Natural killer cell treated with Interleukin-12 subunit alpha and Interleukin-12 subunit beta and Interleukin-15 and Interleukin-18, amount 100 ng/mL, for 72 hours (primary cell): ENCODE measurements at regions not wholly inside any gene's neighbourhood (a gene's known extent, or its start where the extent isn't known, plus 50 kb on each side); places are given as distances from the start of the nearest gene placed in this dataset.
"Not testable (repeated sequence)": the region's sequence is repeated elsewhere in the genome, so short reads cannot be mapped to it uniquely, and the experiment has no call there.

Source experiments
- ATAC-seq, 2 donors: fragments of 150-1000 bp; cut with Tn5 transposase in 1 of 2; sonication (Bioruptor Pico), chemical (Tn5 transposase) in 1 of 2; 2 replicates each; pipeline ENCODE4 v1.10.0; 2021
- DNase-seq: peaks from one replicate; pipeline ENCODE4 v3.0.0; 2022; ENCODE audit warnings: low spot score
- H3K27ac Mint-ChIP-seq, 2 donors: 1 replicate in 1 of 2; 2 replicates in 1 of 2; pipeline ENCODE4 v1.8.0; 2022; ENCODE audit warnings: mixed read lengths in 2 of 2, mild to moderate bottlenecking in 1 of 2, moderate library complexity in 1 of 2
- H3K27me3 Mint-ChIP-seq, 2 donors: 1 replicate in 1 of 2; 2 replicates in 1 of 2; pipeline ENCODE4 v1.8.0; 2022; ENCODE audit warnings: mixed read lengths in 2 of 2
- H3K36me3 Mint-ChIP-seq: one replicate; pipeline ENCODE4 v1.8.0; 2022; ENCODE audit warnings: mixed read lengths
- H3K4me1 Mint-ChIP-seq, 2 donors: 1 replicate in 1 of 2; 2 replicates in 1 of 2; pipeline ENCODE4 v1.8.0; 2022; ENCODE audit warnings: low read depth in 2 of 2, mixed read lengths in 2 of 2, mild to moderate bottlenecking in 1 of 2
- H3K4me3 Mint-ChIP-seq: one replicate; pipeline ENCODE4 v1.8.0; 2022; ENCODE audit warnings: mixed read lengths
- H3K9me3 Mint-ChIP-seq: 2 replicates; pipeline ENCODE4 v1.8.0; 2022; ENCODE audit warnings: mixed read lengths

- H3K27me3 Mint-ChIP-seq, result peaks cover 19 to 22% of the 10 kb centered on the region in 2 donors
- no peaks in the 10 kb centered on the region for H3K4me1 Mint-ChIP-seq
- H3K27ac Mint-ChIP-seq, result no peak overlapping the region
- no peaks in the 10 kb centered on the region for H3K36me3 Mint-ChIP-seq
- H3K4me3 Mint-ChIP-seq, result no peak overlapping the region
- no peaks in the 10 kb centered on the region for H3K9me3 Mint-ChIP-seq
- DNase-seq (no peak), ATAC-seq (no peak)
Measured at GRCh38 chr4:141331534-141332358, 111.1 kb downstream of the ZNF330 start.

DNA sequence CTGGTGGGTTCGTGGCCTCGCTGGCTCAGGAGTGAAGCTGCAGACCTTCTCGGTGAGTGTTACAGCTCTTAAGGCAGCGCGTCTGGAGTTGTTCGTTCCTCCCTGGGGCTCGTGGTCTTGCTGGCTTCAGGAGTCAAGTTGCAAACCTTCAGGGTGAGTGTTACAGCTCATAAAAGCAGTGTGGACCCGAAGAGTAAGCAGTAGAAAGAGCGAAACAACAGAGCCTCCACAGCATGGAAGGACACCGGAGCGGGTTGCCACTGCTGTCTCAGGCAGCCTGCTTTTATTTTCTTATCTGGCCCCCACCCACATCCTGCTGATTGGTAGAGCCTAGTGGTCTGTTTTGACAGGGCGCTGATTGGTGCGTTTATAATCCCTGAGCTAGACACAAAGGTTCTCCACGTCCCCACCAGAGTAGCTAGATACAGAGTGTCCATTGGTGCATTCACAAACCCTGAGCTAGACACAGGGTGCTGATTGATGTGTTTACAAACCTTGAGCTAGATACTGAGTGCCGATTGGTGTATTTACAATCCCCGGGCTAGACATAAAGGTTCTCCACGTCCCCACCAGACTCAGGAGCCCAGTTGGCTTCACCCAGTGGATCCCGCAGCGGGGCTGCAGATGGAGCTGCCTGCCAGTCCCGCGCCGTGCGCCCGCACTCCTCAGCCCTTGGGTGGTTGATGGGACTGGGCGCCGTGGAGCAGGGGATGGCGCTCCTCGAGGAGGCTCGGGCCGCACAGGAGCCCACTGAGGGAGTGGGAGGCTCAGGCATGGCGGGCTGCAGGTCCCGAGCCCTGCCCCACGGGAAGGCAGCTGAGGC lies 111.9 kb downstream of the ZNF330 start:
- not testable (repeated sequence) for ATAC-seq, H3K4me3 Mint-ChIP-seq, H3K27ac Mint-ChIP-seq, H3K36me3 Mint-ChIP-seq, DNase-seq, H3K9me3 Mint-ChIP-seq, H3K4me1 Mint-ChIP-seq
- peaks cover 19 to 22% of the 10 kb centered on the region in 2 donors for H3K27me3 Mint-ChIP-seq

- not testable (repeated sequence) for H3K4me1 Mint-ChIP-seq, H3K36me3 Mint-ChIP-seq, H3K4me3 Mint-ChIP-seq, H3K9me3 Mint-ChIP-seq, ATAC-seq, H3K27ac Mint-ChIP-seq, DNase-seq
- peaks cover 19 to 22% of the 10 kb centered on the region in 2 donors for H3K27me3 Mint-ChIP-seq
Measured at GRCh38 chr4:141333456-141334230, 112.9 kb downstream of the ZNF330 start.

DNA sequence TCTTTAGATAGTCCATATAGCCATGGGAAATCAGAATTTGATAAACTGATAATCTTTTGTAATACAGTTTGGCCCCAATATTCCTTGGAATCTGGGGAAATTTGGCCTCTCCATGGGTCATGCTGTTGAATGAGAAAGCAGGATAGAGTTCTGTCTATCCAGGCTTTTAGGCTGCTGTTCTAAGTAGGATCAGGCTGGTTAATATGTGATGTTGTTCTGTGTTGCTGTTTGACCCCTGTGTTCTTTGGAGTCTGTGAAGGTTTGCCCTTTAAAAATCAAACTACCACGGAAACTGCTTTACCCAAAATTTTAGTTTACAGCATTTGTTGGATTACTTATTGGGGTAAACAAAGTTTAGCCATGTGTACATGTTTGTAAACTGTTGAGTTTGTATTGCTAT lies 114.5 kb downstream of the ZNF330 start:
- Mint-ChIP-seq H3K27ac (no peak overlapping the region), H3K4me3 (no peak overlapping the region), H3K36me3 (no peaks in the 10 kb centered on the region), H3K27me3 (peaks cover 19 to 28% of the 10 kb centered on the region in 2 donors), H3K9me3 (no peaks in the 10 kb centered on the region), H3K4me1 (no peaks in the 10 kb centered on the region)
- no peak for ATAC-seq
- no peak for DNase-seq

DNA sequence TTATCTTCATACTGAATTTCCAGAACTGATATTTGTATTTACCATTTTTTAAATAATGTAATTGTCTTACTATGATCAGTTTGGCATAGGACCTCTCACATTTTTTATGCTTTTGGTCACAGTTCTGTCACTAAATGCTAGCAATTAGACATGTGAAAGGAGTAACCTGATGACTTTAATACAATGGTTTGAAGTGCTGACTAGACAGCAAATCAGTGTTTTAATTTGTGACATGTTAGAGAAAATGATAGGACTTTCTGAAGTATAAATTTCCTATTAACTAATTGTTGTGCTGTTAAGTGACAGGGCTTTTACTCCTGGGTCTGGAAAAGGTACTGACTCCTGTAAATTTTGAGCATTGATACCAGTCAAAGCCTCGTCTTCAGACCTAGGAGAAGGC lies 117.5 kb downstream of the ZNF330 start:
- ATAC-seq, result no peak
- H3K4me1 Mint-ChIP-seq, result no peaks in the 10 kb centered on the region

DNA sequence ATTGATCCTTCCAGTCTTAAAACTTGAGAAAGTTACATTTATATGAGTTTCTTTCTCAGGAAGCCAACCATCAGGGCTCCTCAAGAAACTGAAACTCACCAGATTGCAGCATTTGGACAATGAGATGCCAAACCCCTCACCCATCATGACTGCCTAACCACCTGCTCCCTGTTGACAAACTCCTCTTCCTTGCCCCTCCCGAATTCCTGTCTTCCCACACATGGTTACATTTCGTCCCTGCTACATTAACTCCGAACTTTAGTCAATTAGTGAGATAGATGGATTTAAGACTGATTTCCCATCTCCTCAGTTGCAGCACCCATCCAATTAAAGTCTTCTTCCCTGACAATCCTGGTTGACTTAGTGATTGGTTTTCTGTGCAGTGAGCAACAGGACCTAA lies 118.7 kb downstream of the ZNF330 start:
- H3K27ac Mint-ChIP-seq, result no peak overlapping the region
- H3K36me3 Mint-ChIP-seq, result no peaks in the 10 kb centered on the region
- no peak for DNase-seq
- no peak for ATAC-seq
- no peak overlapping the region for H3K4me3 Mint-ChIP-seq
- H3K4me1 Mint-ChIP-seq, result no peaks in the 10 kb centered on the region
- peaks cover 18 to 50% of the 10 kb centered on the region in 2 donors for H3K27me3 Mint-ChIP-seq
- no peaks in the 10 kb centered on the region for H3K9me3 Mint-ChIP-seq

More for the DNA sequence above, 117.5 kb downstream of the ZNF330 start:
- H3K27ac Mint-ChIP-seq, result no peak overlapping the region
- no peak for DNase-seq
- no peak overlapping the region for H3K4me3 Mint-ChIP-seq
- no peaks in the 10 kb centered on the region for H3K9me3 Mint-ChIP-seq
- H3K36me3 Mint-ChIP-seq, result no peaks in the 10 kb centered on the region
- peaks cover 15 to 40% of the 10 kb centered on the region in 2 donors for H3K27me3 Mint-ChIP-seq

GRCh38 chr4:141339966-141340365 lies 119.3 kb downstream of the ZNF330 start:
- Mint-ChIP-seq H3K9me3 (no peaks in the 10 kb centered on the region), H3K27ac (no peak overlapping the region), H3K4me3 (no peak overlapping the region), H3K27me3 (peaks cover 18 to 50% of the 10 kb centered on the region in 2 donors), H3K4me1 (no peaks in the 10 kb centered on the region), H3K36me3 (no peaks in the 10 kb centered on the region)
- ATAC-seq (no peak), DNase-seq (no peak)

GRCh38 chr4:141340458-141340857 lies 119.8 kb downstream of the ZNF330 start:
- ATAC-seq (no peak), DNase-seq (no peak)
- Mint-ChIP-seq H3K9me3 (no peaks in the 10 kb centered on the region), H3K4me1 (no peaks in the 10 kb centered on the region), H3K36me3 (no peaks in the 10 kb centered on the region), H3K27me3 (peaks cover 18 to 50% of the 10 kb centered on the region in 2 donors), H3K27ac (no peak overlapping the region), H3K4me3 (no peak overlapping the region)

DNA sequence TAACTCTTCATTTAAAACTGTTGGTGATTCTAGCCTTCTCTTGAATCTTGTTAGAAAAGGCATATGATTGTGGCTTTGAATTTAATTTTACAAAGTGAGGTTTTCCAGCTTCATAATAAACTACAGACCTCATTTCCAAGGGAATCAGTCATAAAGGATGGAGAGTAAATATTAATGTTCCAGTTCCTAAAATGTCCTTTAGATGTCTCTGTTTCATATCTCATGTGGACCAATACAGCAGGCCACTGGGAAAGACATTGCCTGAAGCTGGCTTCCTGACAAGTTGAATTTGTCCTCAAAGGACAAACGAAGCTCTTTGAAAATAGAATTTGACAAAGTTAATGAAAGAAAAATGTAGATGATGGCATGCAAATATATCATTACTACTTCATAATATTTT lies 125.4 kb downstream of the ZNF330 start:
- DNase-seq, result no peak

DNA sequence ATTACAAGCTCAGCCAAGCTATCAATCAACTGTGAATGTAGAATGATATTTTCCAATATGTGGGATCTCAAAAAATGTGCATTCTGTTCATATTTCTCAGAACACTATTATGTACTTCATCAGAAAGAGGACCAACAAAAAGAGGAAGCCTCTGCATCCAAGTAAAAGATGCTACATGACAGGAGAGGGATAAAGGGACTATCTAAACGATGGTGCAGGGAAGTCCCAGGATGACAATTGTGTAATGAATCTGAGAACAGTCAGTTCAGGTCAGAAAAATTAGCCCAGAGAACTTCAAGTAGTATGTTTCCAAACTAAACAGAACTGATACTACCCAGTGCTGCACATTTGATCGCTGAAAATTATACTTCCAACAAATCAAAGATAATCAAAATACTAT lies 127.0 kb downstream of the ZNF330 start:
- Mint-ChIP-seq H3K27ac (no peak overlapping the region), H3K27me3 (peaks cover 8 to 22% of the 10 kb centered on the region in 2 donors), H3K36me3 (no peaks in the 10 kb centered on the region), H3K4me1 (no peaks in the 10 kb centered on the region), H3K4me3 (no peak overlapping the region), H3K9me3 (no peaks in the 10 kb centered on the region)
- DNase-seq (no peak), ATAC-seq (no peak)

More for the DNA sequence above, 125.4 kb downstream of the ZNF330 start:
- Mint-ChIP-seq H3K27ac (no peak overlapping the region), H3K9me3 (no peaks in the 10 kb centered on the region), H3K4me1 (no peaks in the 10 kb centered on the region), H3K36me3 (no peaks in the 10 kb centered on the region), H3K27me3 (peaks cover 10 to 37% of the 10 kb centered on the region in 2 donors), H3K4me3 (no peak overlapping the region)
- no peak for ATAC-seq

- Mint-ChIP-seq H3K4me1 (no peaks in the 10 kb centered on the region), H3K27ac (no peak overlapping the region), H3K36me3 (no peaks in the 10 kb centered on the region), H3K4me3 (no peak overlapping the region), H3K9me3 (no peaks in the 10 kb centered on the region), H3K27me3 (peaks cover 6 to 17% of the 10 kb centered on the region in 2 donors)
- no peak for DNase-seq
- ATAC-seq, result peak in 1 of 2 donors; percentile 43
Measured at GRCh38 chr4:141348125-141348524, 127.4 kb downstream of the ZNF330 start.

DNA sequence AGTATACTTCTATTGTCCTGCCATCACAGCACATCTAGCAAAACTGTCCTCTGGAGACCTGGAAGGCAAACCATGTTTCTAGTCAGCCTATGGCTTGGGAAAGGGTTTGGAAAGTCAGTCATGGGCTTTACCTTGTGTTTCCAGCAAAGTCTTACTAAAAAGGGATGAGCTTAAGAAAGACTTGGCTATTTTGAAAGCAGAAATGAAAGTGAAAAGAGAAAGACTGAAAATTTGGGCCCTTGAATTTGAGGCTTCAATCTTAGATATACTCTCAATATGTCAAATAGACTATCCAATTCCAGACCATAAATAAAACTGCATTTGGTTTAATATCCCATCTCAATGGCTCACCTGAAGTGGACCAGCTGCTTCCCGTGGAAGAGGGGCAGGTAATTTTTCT lies 127.9 kb downstream of the ZNF330 start:
- H3K4me3 Mint-ChIP-seq, result no peak overlapping the region
- no peak for ATAC-seq
- no peaks in the 10 kb centered on the region for H3K9me3 Mint-ChIP-seq
- H3K4me1 Mint-ChIP-seq, result no peaks in the 10 kb centered on the region
- DNase-seq, result no peak
- H3K27ac Mint-ChIP-seq, result no peak overlapping the region
- H3K27me3 Mint-ChIP-seq, result peaks cover 4 to 13% of the 10 kb centered on the region in 2 donors
- H3K36me3 Mint-ChIP-seq, result no peaks in the 10 kb centered on the region

GRCh38 chr4:141349236-141349635 lies 128.5 kb downstream of the ZNF330 start:
- no peaks in the 10 kb centered on the region for H3K4me1 Mint-ChIP-seq
- H3K27ac Mint-ChIP-seq, result no peak overlapping the region
- H3K27me3 Mint-ChIP-seq, result peaks cover 0 to 6% of the 10 kb centered on the region in 2 donors
- no peak overlapping the region for H3K4me3 Mint-ChIP-seq
- ATAC-seq, result no peak
- H3K9me3 Mint-ChIP-seq, result no peaks in the 10 kb centered on the region
- no peak for DNase-seq
- no peaks in the 10 kb centered on the region for H3K36me3 Mint-ChIP-seq
